ENCODE measurements at regions not wholly inside any gene's neighbourhood (a gene's known extent, or its start where the extent isn't known, plus 50 kb on each side); places are given as distances from the start of the nearest gene placed in this dataset.
"Not testable (repeated sequence)": the region's sequence is repeated elsewhere in the genome, so short reads cannot be mapped to it uniquely, and the experiment has no call there.

- peaks cover 18% of the 10 kb centered on the region for H3K9me3 ChIP-seq (ENCODE audit: insufficient read depth, low read depth, low read length)
- H4K20me1 ChIP-seq (ENCODE audit: insufficient read depth, low read length); H3K36me3 Mint-ChIP-seq (ENCODE audit: low read depth, unreplicated experiment); H3K4me2 ChIP-seq (ENCODE audit: low read length); H3K27me3 Mint-ChIP-seq (ENCODE audit: low read depth, unreplicated experiment); H3K9ac ChIP-seq (ENCODE audit: low read length); H3K4me1 Mint-ChIP-seq (ENCODE audit: low read depth, unreplicated experiment); FAIRE-seq; H3K4me3 Mint-ChIP-seq (ENCODE audit: unreplicated experiment); H2AFZ ChIP-seq (ENCODE audit: low read depth, low read length); H3K27ac Mint-ChIP-seq (ENCODE audit: unreplicated experiment); H3K79me2 ChIP-seq (ENCODE audit: insufficient read depth, low read length); H3K4me3 ChIP-seq (ENCODE audit: insufficient read depth, low read depth, low read length); H3K27me3 ChIP-seq (ENCODE audit: insufficient read depth, low read length); H3K36me3 ChIP-seq (ENCODE audit: insufficient read depth, low read length); H3K4me1 ChIP-seq (ENCODE audit: insufficient read depth, low read length); H3K27ac ChIP-seq (ENCODE audit: low read depth, low read length); DNase-seq (ENCODE audit: low read depth): not testable (repeated sequence)
- H3K9me3 Mint-ChIP-seq (ENCODE audit: unreplicated experiment): peaks cover 24% of the 10 kb centered on the region
Observed at GRCh38 chr14:105659255-105659654, 132.9 kb downstream of the TMEM121 start.

- Mint-ChIP-seq H3K4me1 (ENCODE audit: low read depth, unreplicated experiment) (no peaks in the 10 kb centered on the region), H3K36me3 (ENCODE audit: low read depth, unreplicated experiment) (no peaks in the 10 kb centered on the region), H3K9me3 (ENCODE audit: unreplicated experiment) (peaks cover 24% of the 10 kb centered on the region), H3K4me3 (ENCODE audit: unreplicated experiment) (no peak overlapping the region), H3K27me3 (ENCODE audit: low read depth, unreplicated experiment) (no peaks in the 10 kb centered on the region), H3K27ac (ENCODE audit: unreplicated experiment) (no peak overlapping the region)
- Histone ChIP-seq H3K27ac (ENCODE audit: low read depth, low read length) (no peak overlapping the region), H3K4me1 (ENCODE audit: insufficient read depth, low read length) (no peaks in the 10 kb centered on the region), H3K9ac (ENCODE audit: low read length) (no peak overlapping the region), H3K4me3 (ENCODE audit: insufficient read depth, low read depth, low read length) (no peak overlapping the region), H3K79me2 (ENCODE audit: insufficient read depth, low read length) (no peaks in the 10 kb centered on the region), H3K9me3 (ENCODE audit: insufficient read depth, low read depth, low read length) (peaks cover 18% of the 10 kb centered on the region), H3K27me3 (ENCODE audit: insufficient read depth, low read length) (no peaks in the 10 kb centered on the region), H4K20me1 (ENCODE audit: insufficient read depth, low read length) (no peaks in the 10 kb centered on the region), H2AFZ (ENCODE audit: low read depth, low read length) (no peak overlapping the region), H3K36me3 (ENCODE audit: insufficient read depth, low read length) (no peaks in the 10 kb centered on the region), H3K4me2 (ENCODE audit: low read length) (no peak overlapping the region)
- TF ChIP-seq EZH2 (IDR thresholded peaks at IDR 0.05; ENCODE audit: insufficient read depth, low read length): no peak
- no peak for TF ChIP-seq CTCF (IDR thresholded peaks at IDR 0.05; ENCODE audit: insufficient read depth, low read depth, low read length)
- no peak for FAIRE-seq
- no peak for DNase-seq (ENCODE audit: low read depth)
Observed at GRCh38 chr14:105659935-105660527, 133.6 kb downstream of the TMEM121 start.

- Mint-ChIP-seq H3K27ac (ENCODE audit: unreplicated experiment) (no peak overlapping the region), H3K4me1 (ENCODE audit: low read depth, unreplicated experiment) (no peaks in the 10 kb centered on the region), H3K4me3 (ENCODE audit: unreplicated experiment) (no peak overlapping the region), H3K9me3 (ENCODE audit: unreplicated experiment) (peaks cover 24% of the 10 kb centered on the region), H3K27me3 (ENCODE audit: low read depth, unreplicated experiment) (no peaks in the 10 kb centered on the region), H3K36me3 (ENCODE audit: low read depth, unreplicated experiment) (no peaks in the 10 kb centered on the region)
- Histone ChIP-seq H3K27me3 (ENCODE audit: insufficient read depth, low read length) (no peaks in the 10 kb centered on the region), H3K27ac (ENCODE audit: low read depth, low read length) (no peak overlapping the region), H3K4me1 (ENCODE audit: insufficient read depth, low read length) (no peaks in the 10 kb centered on the region), H2AFZ (ENCODE audit: low read depth, low read length) (no peak overlapping the region), H3K4me3 (ENCODE audit: insufficient read depth, low read depth, low read length) (no peak overlapping the region), H3K36me3 (ENCODE audit: insufficient read depth, low read length) (no peaks in the 10 kb centered on the region), H3K79me2 (ENCODE audit: insufficient read depth, low read length) (no peaks in the 10 kb centered on the region), H3K4me2 (ENCODE audit: low read length) (no peak overlapping the region), H3K9ac (ENCODE audit: low read length) (no peak overlapping the region), H3K9me3 (ENCODE audit: insufficient read depth, low read depth, low read length) (peaks cover 18% of the 10 kb centered on the region), H4K20me1 (ENCODE audit: insufficient read depth, low read length) (no peaks in the 10 kb centered on the region)
- no peak for FAIRE-seq
- TF ChIP-seq EZH2 (IDR thresholded peaks at IDR 0.05; ENCODE audit: insufficient read depth, low read length) (no peak), CTCF (IDR thresholded peaks at IDR 0.05; ENCODE audit: insufficient read depth, low read depth, low read length) (no peak)
- DNase-seq (ENCODE audit: low read depth): no peak
Observed at GRCh38 chr14:105660816-105661531, 134.6 kb downstream of the TMEM121 start.

- not testable (repeated sequence) for FAIRE-seq; H3K36me3 Mint-ChIP-seq (ENCODE audit: low read depth, unreplicated experiment)
- peaks cover 24% of the 10 kb centered on the region for H3K9me3 Mint-ChIP-seq (ENCODE audit: unreplicated experiment)
Observed at GRCh38 chr14:105662043-105662442, 135.7 kb downstream of the TMEM121 start.

More at GRCh38 chr14:105662043-105662442, 135.7 kb downstream of the TMEM121 start:
- H3K27ac ChIP-seq (ENCODE audit: low read depth, low read length); H3K79me2 ChIP-seq (ENCODE audit: insufficient read depth, low read length); DNase-seq (ENCODE audit: low read depth); H3K36me3 ChIP-seq (ENCODE audit: insufficient read depth, low read length); H3K4me1 ChIP-seq (ENCODE audit: insufficient read depth, low read length); H3K4me3 ChIP-seq (ENCODE audit: insufficient read depth, low read depth, low read length); H2AFZ ChIP-seq (ENCODE audit: low read depth, low read length); H3K4me1 Mint-ChIP-seq (ENCODE audit: low read depth, unreplicated experiment); H3K27me3 ChIP-seq (ENCODE audit: insufficient read depth, low read length); H4K20me1 ChIP-seq (ENCODE audit: insufficient read depth, low read length); H3K27me3 Mint-ChIP-seq (ENCODE audit: low read depth, unreplicated experiment); H3K4me3 Mint-ChIP-seq (ENCODE audit: unreplicated experiment); H3K4me2 ChIP-seq (ENCODE audit: low read length); H3K9ac ChIP-seq (ENCODE audit: low read length); H3K27ac Mint-ChIP-seq (ENCODE audit: unreplicated experiment): not testable (repeated sequence)
- peaks cover 18% of the 10 kb centered on the region for H3K9me3 ChIP-seq (ENCODE audit: insufficient read depth, low read depth, low read length)
